Ovary (tissue), 7 donors: ENCODE measurements at regions not wholly inside any gene's neighbourhood (a gene's known extent, or its start where the extent isn't known, plus 50 kb on each side); places are given as distances from the start of the nearest gene placed in this dataset.

ENCODE experiments used
- DNase-seq, 5 donors: peaks; one replicate each; pipeline ENCODE4 v3.0.0-alpha.2; 2019 to 2020
- H3K27ac ChIP-seq, 2 donors: fragments of 200-600 bp; one replicate each; pipeline versions ENCODE4 v1.5.1 to v1.8.0; 2019 to 2022
- H3K27me3 ChIP-seq: fragments of 200-600 bp; one replicate; pipeline ENCODE4 v1.8.0; 2022
- H3K36me3 ChIP-seq: fragments of 200-600 bp; sonication (generic); one replicate; pipeline ENCODE4 v1.5.1; 2019
- H3K4me1 ChIP-seq: one replicate; pipeline ENCODE4 v1.8.1; 2013; ENCODE audit warnings: mild to moderate bottlenecking, moderate library complexity; ENCODE audit not compliant: insufficient read depth
- H3K4me3 ChIP-seq: fragments of 200-600 bp; sonication (generic); one replicate; pipeline ENCODE4 v1.5.1; 2017
- H3K9me3 ChIP-seq, 2 donors: fragments of 200-600 bp in 1 of 2; sonication (generic) in 1 of 2; one replicate each; pipeline versions ENCODE4 v1.5.1 to v1.8.1; 2013 to 2019; ENCODE audit warnings: mild to moderate bottlenecking in 1 of 2, moderate library complexity in 1 of 2
- EP300 ChIP-seq: sonication (generic); formaldehyde crosslinking; IDR thresholded peaks from one replicate; pipeline ENCODE4 v1.6.1; 2017; ENCODE audit warnings: antibody characterized with exemption
- POLR2A ChIP-seq: fragments of 450-650 bp; IDR thresholded peaks from one replicate; pipeline ENCODE4 v1.6.1; 2017; ENCODE audit warnings: antibody characterized with exemption, mild to moderate bottlenecking, moderate library complexity
- WGBS, 3 donors: extraction: QIAGEN DNeasy Blood & Tissue Kit in 1 of 3; methylation state at CpG; one replicate each; pipeline versions ENCODE4 v1.1.5 to v1.1.7; 2013 to 2017; 5-methylcytosine and 5-hydroxymethylcytosine counted together
- intact Hi-C, 4 donors: fragments of 100-400 bp; cut with DNase I; formaldehyde crosslinking; loops; one replicate each; pipeline versions ENCODE4 v1.11.0 to v1.15.1; 2022 to 2023
- TF ChIP-seq, protein P1 (sequence below), 3 donors: fragments of 450-650 bp in 2 of 3; fragments of 200-600 bp in 1 of 3; IDR thresholded peaks; one replicate each; pipeline versions ENCODE4 v1.5.1 to v1.8.0; 2016 to 2022; ENCODE audit warnings: antibody characterized with exemption in 3 of 3, mild to moderate bottlenecking in 1 of 3
- donor health status: DM: no; HTN: no; CAD: no; lungs with moderate emphysema.
- donor health status: DM: no; HTN: no; CAD: no.
- donor health status: Bipolar disorder and iron deficiency.
- donor health status: DM: no; HTN: no; CAD: no.
- donor health status: DM: yes; HTN: yes; CAD: no.

DNA sequence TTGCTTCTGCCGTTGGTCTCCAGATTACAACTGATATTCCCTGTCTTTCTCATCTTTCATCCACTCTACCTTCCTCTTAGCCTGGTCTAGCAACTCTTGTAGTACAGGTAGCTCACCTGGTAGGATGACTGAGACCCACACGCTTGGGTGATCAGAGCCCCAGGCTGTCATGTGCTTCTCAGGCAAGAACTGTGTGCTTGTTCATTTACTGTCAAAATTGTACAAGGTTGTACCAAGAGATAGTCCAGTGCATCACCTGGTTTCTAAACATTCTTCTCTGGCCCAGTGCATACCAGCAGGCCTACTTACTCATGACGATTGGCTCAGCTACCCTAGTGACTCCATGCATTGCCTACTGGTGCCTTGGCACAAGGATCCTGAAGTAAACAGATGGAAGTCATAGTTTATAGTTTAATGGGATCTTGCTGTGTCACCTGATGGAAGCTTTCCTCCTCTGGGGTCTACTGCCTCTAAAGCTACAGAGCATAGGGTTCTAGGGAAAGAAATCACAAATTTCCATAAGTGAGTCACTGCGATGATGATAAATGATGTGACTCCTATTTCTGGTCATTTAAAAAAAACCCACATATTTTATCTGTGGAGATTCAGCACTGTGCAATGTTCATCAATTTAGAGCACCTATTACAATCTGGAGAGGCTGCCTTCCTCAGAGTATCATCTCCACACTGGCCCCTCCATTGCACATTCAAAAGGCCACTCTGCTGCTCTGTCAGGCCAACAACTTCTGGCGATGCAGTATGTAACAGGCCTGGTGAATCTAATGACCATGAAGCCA is 481.8 kb upstream of the MEIS1 start:
- Histone ChIP-seq H3K27ac (no peak overlapping the region), H3K9me3 (no peaks in the 10 kb centered on the region), H3K36me3 (no peaks in the 10 kb centered on the region), H3K27me3 (no peaks in the 10 kb centered on the region), H3K4me3 (no peak overlapping the region), H3K4me1 (no peaks in the 10 kb centered on the region)
- WGBS, 3 donors: 91 to 94% (median 92%) methylated on average over 5 of the region's 5 CpGs
- DNase-seq: no peak
- TF ChIP-seq POLR2A (no peak), EP300 (no peak)
- TF ChIP-seq, protein P1, sequence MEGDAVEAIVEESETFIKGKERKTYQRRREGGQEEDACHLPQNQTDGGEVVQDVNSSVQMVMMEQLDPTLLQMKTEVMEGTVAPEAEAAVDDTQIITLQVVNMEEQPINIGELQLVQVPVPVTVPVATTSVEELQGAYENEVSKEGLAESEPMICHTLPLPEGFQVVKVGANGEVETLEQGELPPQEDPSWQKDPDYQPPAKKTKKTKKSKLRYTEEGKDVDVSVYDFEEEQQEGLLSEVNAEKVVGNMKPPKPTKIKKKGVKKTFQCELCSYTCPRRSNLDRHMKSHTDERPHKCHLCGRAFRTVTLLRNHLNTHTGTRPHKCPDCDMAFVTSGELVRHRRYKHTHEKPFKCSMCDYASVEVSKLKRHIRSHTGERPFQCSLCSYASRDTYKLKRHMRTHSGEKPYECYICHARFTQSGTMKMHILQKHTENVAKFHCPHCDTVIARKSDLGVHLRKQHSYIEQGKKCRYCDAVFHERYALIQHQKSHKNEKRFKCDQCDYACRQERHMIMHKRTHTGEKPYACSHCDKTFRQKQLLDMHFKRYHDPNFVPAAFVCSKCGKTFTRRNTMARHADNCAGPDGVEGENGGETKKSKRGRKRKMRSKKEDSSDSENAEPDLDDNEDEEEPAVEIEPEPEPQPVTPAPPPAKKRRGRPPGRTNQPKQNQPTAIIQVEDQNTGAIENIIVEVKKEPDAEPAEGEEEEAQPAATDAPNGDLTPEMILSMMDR (IDR thresholded peaks at IDR 0.05): no peak
- intact Hi-C loops: no loop called here

DNA sequence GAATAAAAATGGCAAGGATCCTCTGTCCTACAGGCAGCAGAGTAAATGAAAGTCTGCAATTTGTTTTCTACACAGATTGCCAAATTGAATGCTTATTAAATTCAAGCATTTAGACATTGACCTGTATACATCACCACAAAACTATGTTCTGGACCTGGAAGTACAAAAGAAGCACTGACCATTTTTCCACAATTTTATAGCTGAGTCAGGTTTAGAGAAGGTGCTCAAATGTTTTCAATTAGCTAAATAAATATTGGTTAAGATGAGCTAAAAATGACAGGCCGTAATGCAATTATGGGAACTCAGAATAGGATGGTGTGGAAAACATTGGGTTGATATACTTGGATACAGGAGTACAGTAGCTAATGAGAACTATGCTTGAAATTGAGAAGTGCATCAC is 490.7 kb upstream of the MEIS1 start:
- 90 to 98% (median 97%) methylated on average over 1 of the region's 1 CpG for WGBS, 3 donors
- TF ChIP-seq, protein P1 (IDR thresholded peaks at IDR 0.05): no peak
- TF ChIP-seq EP300: no peak
- no peak for TF ChIP-seq POLR2A
- Histone ChIP-seq H3K4me1 (no peaks in the 10 kb centered on the region), H3K4me3 (no peak overlapping the region), H3K9me3 (no peaks in the 10 kb centered on the region), H3K27me3 (no peaks in the 10 kb centered on the region), H3K27ac (no peak overlapping the region), H3K36me3 (no peaks in the 10 kb centered on the region)
- intact Hi-C loops: no loop called here
- DNase-seq: no peak

DNA sequence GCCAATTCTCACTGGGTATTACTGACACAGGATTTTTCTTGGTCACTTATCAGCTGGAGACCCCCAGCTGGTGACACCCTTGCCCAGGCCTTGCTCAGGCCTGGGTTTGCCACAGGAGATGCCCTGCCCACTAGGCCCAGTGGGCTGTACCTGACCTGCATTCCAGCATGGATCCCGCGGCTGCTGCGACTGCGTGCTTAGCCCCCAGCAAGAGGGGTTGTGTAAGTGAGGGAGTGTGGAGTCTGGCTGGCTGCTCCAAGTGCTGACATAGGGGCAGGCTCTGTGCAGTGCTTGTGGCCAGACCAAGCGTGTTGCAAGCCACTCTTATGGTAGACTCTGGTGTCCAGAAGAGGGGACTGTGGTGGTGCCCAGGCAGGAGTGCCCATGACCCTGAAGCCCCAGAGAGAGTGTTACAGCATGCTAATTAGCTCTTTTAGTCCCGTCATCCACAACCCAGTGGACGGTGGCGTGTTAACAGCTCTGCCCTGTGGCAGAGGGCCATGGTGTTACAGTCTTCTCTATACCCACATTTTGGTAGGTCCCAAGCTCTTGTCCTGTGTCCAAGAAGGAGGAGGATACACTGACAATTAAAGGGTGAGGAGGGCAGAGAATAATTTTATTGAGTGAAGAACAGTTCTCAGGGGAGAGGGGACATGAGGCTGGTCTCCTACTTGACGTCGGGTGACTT is 491.7 kb upstream of the MEIS1 start:
- no peaks in the 10 kb centered on the region for H3K36me3 ChIP-seq
- no peak overlapping the region for H3K4me3 ChIP-seq
- intact Hi-C loops: no loop called here
- 95 to 99% (median 98%) methylated on average over 10 of the region's 10 CpGs for WGBS, 3 donors
- no peaks in the 10 kb centered on the region for H3K4me1 ChIP-seq
- no peaks in the 10 kb centered on the region for H3K9me3 ChIP-seq
- no peaks in the 10 kb centered on the region for H3K27me3 ChIP-seq
- TF ChIP-seq EP300 (no peak), POLR2A (no peak)
- TF ChIP-seq, protein P1 (IDR thresholded peaks at IDR 0.05): no peak
- no peak for DNase-seq
- no peak overlapping the region for H3K27ac ChIP-seq

DNA sequence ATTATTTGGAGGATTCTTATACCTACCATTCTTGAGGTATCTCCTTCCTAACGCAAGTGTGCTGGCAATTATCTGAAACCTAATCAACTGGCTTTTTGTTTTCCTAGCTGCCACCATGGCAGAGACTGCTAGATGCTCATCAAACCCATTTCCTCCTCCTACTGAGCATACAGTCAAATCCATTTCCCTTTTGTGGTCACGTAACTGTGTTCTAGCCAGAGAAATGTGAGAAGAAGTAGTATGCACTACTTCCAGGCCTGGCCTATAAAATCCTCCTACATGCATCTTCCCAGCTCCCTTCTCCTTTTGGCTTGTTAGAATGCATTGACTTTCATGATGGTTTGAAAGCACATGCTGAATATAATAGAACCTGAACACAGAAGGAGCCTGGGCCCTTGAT is 494.1 kb upstream of the MEIS1 start:
- H3K4me3 ChIP-seq: no peak overlapping the region
- no peak overlapping the region for H3K27ac ChIP-seq
- DNase-seq: no peak
- no peaks in the 10 kb centered on the region for H3K36me3 ChIP-seq
- H3K27me3 ChIP-seq: no peaks in the 10 kb centered on the region
- H3K4me1 ChIP-seq: no peaks in the 10 kb centered on the region
- intact Hi-C loops: no loop called here
- 85 to 91% (median 89%) methylated on average over 2 of the region's 2 CpGs for WGBS, 3 donors
- no peaks in the 10 kb centered on the region for H3K9me3 ChIP-seq
- TF ChIP-seq, protein P1 (IDR thresholded peaks at IDR 0.05): no peak
- TF ChIP-seq POLR2A (no peak), EP300 (no peak)
